HPDE6-E6E7 (cell line): ENCODE measurements at regions not wholly inside any gene's neighbourhood (a gene's known extent, or its start where the extent isn't known, plus 50 kb on each side); places are given as distances from the start of the nearest gene placed in this dataset.
"Not testable (repeated sequence)": the region's sequence is repeated elsewhere in the genome, so short reads cannot be mapped to it uniquely, and the experiment has no call there.

Source experiments
- DNase-seq: peaks from one replicate; pipeline ENCODE4 v3.0.0; 2011; ENCODE audit warnings: missing footprints; ENCODE audit errors: extremely low spot score

DNA sequence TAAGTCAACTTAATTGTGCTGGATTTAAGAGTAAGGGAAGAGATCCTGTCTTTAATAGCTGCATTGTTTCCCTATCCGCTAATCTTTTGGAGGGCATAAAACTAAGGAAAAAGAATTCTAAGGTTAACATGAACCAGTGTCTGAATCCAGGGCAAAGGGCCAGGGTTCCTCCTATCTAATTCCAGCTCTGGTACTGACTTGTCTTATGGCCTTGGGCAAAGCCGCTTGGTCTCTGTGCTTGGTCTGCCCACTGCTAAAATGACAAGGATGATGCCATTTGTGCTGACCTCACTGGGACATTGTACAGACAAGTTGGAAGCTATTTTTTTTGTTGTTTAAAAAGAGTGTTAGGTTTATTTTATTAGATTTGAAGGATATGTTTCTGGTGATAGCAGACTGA lies 334.7 kb upstream of the PIK3R1 start:
- DNase-seq: peak; percentile 16

DNA sequence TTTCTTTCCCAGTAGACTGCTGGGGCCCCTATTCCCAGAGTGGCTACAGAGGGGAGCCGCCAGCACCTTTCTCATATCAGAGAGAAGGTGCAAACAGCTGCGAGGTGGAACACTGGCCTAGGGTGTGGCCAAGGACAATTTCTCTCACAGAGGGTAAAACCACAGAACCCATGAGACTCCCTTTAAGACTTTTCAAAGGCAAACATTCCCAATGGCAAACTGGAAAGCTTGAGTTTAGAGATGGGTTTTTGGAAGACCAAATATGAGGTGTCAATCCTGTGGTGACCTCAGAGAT lies 335.1 kb upstream of the PIK3R1 start:
- no peak for DNase-seq

DNA sequence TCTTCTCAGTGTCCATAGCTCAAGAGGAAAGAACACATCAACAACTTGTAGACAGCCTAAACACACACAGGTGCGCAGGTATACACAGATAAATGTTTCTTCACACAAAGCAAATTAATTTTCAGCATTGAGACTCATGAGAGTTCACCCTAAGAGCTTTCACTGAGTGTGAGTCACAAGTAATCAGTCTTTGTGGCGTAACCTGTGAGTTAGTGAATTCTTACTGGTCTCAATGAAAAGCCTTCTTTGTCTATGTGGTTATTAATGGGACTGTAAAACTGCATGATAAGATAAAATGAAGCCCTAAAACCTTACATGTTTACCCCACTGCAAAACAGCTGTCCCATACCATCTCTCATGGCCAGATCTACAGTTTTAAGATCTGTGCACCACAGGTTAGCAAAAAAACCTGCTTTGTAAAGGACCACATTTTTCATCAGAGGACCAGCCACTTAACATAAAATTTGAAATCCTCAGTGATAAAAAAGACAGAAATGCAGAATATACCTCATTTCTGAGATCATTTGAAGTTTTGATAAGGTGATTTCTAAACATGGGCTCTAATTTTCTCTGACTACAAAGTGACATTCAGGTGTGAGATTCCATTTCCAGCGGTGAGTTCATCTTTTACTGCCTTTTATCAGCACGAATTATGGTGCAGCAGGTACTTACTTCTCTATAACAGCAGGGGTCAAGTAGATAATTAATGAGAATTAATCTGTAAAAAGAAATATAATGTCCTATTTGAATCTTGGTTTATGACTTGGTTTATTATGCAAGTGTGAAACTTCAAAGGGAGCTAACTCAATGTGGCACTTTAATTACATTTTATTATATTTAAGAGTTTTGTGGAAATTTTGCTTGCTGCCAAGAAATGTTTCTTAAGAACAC lies 335.7 kb upstream of the PIK3R1 start:
- peak; percentile 17 for DNase-seq

- DNase-seq: no peak
Observed at GRCh38 chr5:67878933-67879332, 336.6 kb upstream of the PIK3R1 start.

- DNase-seq: no peak
Observed at GRCh38 chr5:67876371-67876770, 339.2 kb upstream of the PIK3R1 start.

- DNase-seq: no peak
Observed at GRCh38 chr5:67875601-67876000, 340.0 kb upstream of the PIK3R1 start.

GRCh38 chr5:67873935-67874334 lies 341.6 kb upstream of the PIK3R1 start:
- DNase-seq: no peak

- no peak for DNase-seq
Observed at GRCh38 chr5:67870662-67871061, 344.9 kb upstream of the PIK3R1 start.

DNA sequence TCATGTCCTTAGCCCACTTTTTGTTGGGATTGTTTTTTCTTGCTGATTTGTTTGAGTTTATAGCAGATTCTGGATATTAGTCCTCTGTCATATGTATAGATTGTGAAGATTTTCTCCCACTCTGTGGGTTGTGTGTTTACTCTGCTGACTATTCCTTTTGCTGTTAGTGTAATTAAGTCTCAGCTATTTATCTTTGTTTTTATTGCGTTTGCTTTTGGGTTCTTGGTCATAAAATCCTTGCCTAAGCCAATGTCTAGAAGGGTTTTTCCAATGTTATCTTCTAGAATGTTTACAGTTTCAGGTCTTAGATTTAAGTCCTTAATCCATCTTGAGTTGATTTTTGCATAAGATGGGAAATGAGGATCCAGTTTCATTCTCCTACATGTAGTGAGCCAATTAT lies 351.2 kb upstream of the PIK3R1 start:
- not testable (repeated sequence) for DNase-seq

- no peak for DNase-seq
Observed at GRCh38 chr5:67858471-67859031, 357.0 kb upstream of the PIK3R1 start.

DNA sequence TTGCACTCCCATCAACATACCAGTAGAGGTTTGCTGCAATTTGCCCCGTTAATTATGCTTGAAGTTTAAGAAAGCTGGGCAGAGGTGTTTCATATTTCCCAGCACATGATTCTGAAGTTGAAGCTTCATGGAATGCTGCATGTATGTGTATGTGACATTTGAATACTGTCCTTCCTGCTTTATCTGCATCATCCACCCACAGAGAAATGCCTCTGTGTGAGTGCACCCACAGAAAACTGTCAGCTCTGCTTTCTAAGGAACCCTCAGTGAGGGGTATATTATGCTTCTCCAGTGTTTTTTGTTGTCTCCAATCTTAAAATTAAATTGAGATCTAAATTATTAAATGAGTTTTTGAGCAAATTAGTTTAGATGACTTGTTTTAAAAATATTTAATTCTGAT lies 358.1 kb upstream of the PIK3R1 start:
- no peak for DNase-seq

DNA sequence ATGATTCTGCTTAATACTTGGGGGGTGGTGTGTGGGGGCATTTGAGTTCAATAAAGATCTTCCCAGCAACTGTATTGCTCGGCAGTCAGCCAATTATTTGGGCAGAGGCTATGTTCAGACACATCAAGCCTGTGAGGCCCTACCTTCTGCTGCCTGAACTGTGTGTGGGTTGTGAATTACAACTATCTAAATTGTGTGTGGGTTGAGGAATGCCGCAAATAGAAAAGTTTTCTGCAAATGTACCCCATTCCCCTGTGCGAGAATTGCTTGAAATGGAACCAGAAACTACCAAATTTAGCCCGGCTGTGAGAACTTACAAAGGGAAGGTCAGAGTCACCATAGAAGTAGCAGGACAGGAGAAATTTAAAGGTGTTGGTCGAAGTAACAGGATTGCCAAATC lies 360.0 kb upstream of the PIK3R1 start:
- DNase-seq: no peak

GRCh38 chr5:67850906-67851305 lies 364.6 kb upstream of the PIK3R1 start:
- not testable (repeated sequence) for DNase-seq

- no peak for DNase-seq
Observed at GRCh38 chr5:67844924-67845323, 370.6 kb upstream of the PIK3R1 start.

DNA sequence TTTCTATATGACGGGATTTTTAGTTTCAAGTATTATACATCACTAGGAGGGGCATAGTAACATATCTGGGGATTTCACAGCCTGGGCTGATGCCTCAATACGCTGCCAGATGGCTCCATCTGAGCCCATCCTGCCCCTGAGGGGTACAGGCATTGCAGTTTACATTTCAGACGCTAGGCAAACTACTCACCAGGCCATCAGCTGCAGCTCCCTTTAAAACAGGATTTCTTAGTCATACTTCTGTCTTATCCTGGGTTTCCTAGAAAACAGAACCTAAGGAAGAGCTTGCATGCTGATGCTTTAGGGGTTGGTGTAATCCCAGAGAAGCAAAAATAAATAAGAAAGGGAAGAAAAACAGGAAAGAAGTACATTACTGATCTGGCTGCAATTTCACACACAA lies 372.8 kb upstream of the PIK3R1 start:
- DNase-seq: peak; percentile 5

GRCh38 chr5:67837225-67837624 lies 378.3 kb upstream of the PIK3R1 start:
- DNase-seq: not testable (repeated sequence)

DNA sequence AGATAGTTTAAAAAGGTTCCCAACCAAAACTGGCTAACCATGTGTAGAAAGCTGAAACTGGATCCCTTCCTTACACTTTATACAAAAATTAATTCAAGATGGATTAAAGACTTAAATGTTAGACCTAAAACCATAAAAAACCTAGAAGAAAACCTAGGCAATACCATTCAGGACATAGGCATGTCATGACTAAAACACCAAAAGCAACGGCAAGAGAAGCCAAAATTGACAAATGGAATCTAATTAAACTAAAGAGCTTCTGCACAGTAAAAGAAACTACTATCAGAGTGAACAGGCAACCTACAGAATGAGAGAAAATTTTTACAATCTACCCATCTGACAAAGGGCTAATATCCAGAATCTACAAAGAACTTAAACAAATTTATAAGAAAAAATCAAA lies 379.1 kb upstream of the PIK3R1 start:
- not testable (repeated sequence) for DNase-seq

GRCh38 chr5:67831048-67831447 lies 384.5 kb upstream of the PIK3R1 start:
- no peak for DNase-seq

GRCh38 chr5:67827541-67827940 lies 388.0 kb upstream of the PIK3R1 start:
- DNase-seq: no peak

DNA sequence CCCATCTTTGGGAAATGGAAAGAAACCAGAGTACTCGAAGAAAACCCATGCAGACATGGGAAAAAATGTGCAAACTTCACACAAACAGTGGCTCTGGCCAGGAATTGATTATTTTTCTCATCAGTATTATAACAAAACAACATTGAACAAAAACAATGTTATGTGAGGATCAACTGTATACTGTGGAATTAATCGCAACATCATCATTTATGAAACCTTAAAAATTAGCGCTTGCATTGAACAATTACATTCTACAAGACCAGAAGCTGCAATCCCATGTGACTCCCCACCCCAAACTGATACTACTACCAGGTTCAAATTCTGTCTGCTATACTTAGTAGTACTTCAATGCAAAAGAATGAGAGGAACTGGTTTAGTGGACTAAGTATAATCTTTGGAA lies 390.7 kb upstream of the PIK3R1 start:
- DNase-seq: no peak

GRCh38 chr5:67817652-67818051 lies 397.9 kb upstream of the PIK3R1 start:
- no peak for DNase-seq

DNA sequence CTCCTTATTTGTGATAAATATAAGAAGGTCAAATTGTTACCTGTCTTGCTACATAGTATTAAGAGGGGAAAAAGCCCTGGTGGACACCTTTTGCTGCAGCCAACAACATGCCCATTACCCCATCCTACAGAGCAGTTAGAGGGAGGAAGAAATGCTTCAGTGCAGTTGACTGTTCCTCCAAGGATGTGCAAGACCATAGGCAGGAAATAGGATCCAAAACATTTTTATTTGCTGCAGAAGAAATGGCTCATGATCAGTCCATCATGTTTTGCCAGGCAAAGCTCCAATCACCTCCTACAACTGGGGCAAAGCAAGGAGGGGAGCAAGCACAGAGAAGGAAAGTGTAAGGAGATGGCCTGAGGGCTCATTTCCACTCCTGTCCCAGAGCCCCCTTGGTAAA lies 399.1 kb upstream of the PIK3R1 start:
- no peak for DNase-seq
